Activated T-cell treated with anti-CD3 and anti-CD28 coated beads for 1 hour (primary cell): ENCODE measurements at regions not wholly inside any gene's neighbourhood (a gene's known extent, or its start where the extent isn't known, plus 50 kb on each side); places are given as distances from the start of the nearest gene placed in this dataset.

ENCODE experiments used
- DNase-seq: peaks from one replicate; pipeline ENCODE4 v3.0.0-alpha.2; 2020; ENCODE audit warnings: low read depth

DNA sequence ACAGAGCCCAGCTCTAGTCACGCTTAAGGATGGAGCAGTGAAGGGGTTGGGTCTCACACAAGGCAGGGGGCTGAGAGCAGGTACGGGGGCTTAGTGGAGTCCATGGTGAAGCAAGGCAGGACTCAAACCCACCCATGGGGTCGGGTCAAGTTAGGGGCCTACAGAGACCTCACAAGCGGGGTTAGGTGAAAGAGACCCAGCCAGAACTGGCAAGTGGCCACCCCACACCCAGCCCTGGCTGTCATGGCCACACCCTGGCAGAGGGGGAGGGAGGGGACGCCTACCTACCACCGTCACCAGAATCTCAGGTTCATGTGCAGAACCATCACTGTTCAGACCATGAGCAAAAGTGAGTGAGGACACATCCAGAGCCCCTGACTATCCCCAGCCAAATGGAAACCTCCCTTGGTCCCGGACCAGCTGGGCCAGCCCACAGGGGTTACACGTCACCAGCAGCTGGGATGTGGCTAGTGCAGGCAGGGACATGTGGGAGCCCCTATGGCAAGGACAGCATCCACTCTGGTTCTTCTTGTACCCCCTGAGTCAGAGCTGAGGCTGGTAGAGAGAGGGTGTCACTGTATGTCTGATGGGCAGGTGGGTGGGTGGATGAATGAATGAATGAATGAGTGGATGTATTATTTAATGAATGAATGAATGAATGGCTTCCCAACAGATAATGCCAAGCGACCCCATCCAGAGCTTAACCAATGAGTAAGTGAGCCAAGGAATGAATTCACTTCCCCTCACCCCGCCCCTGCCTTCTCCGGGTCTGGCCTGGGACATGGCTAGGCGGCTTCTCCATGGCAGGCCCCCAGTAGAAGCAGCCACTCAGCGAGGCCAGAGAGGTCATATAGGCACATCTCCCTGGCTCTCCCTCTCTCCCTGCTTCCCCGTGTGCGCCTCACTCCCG lies 681.6 kb downstream of the TBC1D22A start:
- DNase-seq: no peak

GRCh38 chr22:47442821-47443220 lies 680.4 kb downstream of the TBC1D22A start:
- DNase-seq: no peak

DNA sequence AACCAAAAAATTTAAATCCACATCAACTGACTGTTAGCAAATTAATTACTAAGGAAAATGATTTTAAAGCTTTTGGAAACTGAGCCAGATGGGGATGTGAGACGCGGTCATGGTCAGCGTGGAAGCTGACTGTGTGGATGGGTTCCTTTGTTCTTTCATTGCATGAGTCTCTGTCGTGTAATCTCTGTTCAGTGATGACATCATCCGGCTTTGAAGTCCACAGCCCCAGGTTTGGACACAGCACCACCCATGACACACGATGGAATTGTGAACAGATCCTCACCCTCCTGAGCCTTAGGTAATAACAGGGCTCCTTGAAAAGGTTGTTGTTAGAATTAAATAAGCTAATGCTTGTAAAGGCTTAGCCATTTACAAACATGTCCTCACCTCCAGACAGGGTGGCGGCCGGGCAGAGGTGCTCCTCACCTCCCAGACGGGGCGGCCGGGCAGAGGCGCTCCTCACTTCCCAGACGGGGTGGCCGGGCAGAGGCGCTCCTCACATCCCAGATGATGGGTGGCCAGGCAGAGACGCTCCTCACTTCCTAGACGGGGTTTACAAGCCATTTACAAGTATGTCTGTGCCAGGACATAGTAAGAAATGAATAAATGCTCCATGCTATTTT lies 677.3 kb downstream of the TBC1D22A start:
- no peak for DNase-seq

- no peak for DNase-seq
Measured at GRCh38 chr22:47437636-47438035, 675.2 kb downstream of the TBC1D22A start.

DNA sequence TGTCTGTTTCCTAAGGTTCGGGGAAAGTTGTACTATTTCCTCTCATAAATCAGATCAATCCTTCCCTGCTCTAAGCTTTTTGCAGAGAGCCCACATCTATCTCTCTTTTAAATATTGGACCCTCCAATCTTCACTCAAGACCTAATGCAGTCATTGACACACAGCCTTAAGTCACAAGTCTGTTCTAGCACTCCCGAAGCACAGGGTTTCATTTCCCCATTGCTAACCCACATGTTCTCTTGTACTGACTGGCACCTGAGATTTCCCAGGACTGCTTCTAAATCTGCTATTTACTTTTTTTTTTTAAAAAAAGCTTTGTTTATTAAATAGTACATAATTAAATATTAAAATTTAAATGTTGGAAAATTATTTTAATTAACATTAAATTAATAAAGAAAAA lies 674.7 kb downstream of the TBC1D22A start:
- no peak for DNase-seq

DNA sequence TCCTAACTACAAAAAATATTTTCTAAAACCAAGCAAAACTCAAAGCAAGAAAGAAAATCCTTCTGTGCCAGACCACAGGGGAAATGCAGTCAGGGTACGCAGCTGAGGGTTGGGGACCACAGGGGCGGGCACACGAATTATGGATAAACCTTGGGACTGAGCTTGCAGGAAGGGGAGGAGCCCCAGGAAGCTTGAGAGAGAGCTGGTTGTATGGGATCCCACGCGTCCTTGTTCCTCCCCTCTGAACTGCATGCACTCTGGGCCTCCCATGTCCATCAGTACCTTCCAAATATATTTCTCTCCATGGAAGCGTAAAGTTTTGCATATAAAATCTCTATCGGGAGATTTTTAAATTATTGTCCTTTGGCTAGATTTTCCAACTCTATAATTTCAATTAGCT lies 673.4 kb downstream of the TBC1D22A start:
- no peak for DNase-seq

DNA sequence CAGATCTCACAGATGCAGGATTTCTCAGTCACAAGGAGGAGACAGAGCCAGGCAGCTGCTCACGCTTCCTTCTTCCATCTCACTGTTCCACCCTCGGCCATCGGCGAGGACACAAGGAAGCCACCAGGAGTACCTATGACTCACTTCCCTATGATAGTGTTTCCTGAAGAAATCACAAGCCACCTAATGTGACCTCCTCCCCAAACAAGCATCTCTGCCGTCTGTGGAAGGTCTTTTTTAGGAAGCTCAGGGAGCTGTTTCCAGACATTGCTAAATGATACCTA lies 672.7 kb downstream of the TBC1D22A start:
- DNase-seq: no peak

DNA sequence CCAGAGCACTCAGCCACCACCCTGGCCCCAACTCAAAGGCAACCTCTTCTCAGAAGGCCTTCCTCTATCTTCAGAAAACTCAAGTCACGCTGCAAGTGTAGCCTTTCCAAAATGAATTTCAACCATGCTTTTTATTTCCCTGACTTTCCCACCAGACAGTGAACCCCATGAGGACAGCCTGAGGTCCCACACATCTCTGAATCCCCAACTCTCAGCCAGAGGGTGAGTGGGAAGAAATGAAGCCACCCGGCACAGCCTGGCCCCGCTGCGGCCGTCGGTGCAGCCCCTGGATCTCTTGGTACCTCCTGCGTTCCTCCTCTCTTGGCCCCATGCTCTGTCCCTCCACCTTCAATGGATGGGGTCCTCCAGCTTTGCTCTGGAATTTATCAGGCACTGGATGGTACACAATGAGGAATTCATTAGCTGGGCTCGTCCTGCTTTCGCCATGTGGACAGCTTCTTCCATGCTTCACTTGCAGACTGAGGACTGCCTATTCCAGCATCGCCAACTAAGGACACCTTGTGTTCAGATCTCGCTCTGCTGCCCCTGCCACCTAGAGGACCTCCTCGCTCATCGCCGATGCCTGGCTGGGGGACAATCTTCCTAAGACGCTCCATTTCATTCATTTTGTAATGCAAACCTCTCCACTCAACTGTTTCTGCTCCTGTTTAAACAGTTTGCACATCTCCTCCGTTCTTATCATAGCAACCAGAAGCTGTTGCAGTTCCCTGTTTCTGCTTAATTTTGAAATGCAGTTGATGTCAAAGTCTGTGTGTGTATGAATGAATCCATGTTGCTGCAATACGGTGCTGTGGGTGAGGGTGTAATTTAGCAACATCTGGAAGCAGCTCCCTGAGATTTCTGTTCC lies 672.1 kb downstream of the TBC1D22A start:
- no peak for DNase-seq

GRCh38 chr22:47433627-47434026 lies 671.2 kb downstream of the TBC1D22A start:
- DNase-seq: no peak

DNA sequence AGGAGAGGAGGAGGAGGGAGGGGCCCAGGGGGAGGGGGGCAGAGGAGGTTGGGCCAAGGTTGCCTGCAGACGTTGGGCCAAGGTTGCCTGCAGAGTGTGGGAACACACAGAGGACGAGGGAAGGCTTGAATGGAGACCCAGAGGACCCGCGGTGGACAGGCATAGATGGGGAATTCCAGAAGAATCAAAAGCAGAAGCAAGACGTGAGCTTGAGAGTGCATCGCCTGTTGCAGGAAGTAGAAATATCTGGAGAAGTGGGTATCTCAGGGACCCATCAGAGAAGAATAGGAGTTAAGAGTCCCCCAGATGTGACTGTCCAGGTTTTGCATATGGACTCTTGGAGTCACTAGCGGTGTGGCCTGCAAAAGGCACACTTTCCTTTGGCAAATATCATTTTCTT lies 670.2 kb downstream of the TBC1D22A start:
- no peak for DNase-seq

- DNase-seq: no peak
Measured at GRCh38 chr22:47423861-47424820, 661.7 kb downstream of the TBC1D22A start.

GRCh38 chr22:47423266-47423665 lies 660.8 kb downstream of the TBC1D22A start:
- DNase-seq: no peak

- no peak for DNase-seq
Measured at GRCh38 chr22:47422736-47423135, 660.3 kb downstream of the TBC1D22A start.

DNA sequence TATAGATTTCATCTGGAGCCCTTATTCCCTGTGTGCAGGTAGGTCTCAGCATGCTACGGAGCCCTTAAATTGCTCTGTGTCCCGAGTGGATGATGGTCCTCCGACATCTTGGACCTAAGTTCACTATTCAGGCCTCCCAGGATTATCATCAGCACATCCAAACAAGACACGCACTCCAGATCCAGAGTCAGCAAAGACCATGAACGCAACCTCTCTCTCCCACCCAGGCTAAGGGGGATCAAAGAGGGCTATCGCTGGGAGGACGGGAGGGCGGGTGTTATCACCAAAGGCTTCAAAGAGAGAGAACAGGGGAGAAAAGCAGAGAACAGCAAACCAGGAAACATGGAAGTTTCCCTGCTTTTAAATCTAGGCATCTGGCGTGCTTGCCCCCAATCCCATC lies 659.4 kb downstream of the TBC1D22A start:
- DNase-seq: no peak

GRCh38 chr22:47420211-47420610 lies 657.8 kb downstream of the TBC1D22A start:
- DNase-seq: no peak

GRCh38 chr22:47419239-47419638 lies 656.8 kb downstream of the TBC1D22A start:
- DNase-seq: no peak

DNA sequence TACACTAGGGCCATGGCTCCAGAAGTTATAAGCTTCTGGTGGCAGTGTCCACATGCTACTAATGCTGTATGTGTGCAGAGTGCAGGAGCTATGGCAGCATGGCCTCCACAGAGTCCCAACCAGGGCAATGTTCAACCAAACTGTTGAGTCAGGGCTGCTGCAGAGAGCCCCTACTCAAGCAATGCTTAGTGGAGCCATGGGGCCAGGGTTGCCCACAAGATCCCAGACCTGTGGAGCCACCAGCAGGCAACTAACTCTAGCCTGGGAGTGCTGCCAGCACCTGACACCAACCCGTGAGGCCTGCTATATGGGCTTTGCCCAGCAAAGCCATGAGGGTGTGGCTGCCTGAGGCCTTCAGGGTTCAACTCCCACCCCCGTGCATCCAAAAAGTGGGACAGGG lies 655.2 kb downstream of the TBC1D22A start:
- no peak for DNase-seq

DNA sequence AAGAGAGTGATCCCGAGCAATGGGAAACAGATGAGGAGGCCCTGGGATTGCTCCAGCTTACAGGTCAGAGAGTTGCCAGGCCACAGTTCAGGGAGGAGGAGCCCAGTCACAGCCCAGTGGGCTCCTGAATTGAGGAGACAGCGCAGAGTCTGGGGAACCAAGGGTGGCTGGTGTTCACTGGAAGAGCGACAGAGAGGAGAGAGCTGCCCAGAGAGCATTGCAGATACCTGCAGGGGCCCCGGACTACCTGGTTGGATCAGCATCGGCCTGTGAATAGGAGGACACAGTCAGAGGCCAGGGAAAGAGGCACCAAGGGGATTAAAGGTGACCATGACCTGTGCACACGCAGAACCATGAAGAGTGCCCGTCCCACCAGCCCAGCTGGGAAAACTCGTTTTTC lies 648.6 kb downstream of the TBC1D22A start:
- DNase-seq: no peak

GRCh38 chr22:47409539-47410275 lies 647.3 kb downstream of the TBC1D22A start:
- DNase-seq: no peak

DNA sequence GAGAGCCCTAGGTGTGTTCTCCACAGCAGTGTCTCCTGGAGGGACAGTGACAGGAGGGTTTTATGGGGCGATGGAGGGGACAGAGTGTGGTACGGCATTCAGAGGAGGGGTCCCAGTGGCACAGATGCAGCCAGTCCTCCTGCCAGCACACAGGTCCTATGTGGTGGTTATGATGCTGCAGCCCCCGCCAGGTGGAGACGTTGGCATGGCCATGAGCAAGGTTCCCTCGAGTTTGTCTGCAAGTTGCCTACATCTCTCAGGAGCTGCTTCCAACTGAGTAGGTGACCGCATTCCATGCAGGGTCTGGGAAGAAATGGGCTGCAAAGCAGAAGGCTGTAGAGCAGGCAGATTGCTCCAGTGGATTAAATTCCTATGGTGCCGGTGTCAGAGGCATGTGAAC lies 646.0 kb downstream of the TBC1D22A start:
- no peak for DNase-seq

DNA sequence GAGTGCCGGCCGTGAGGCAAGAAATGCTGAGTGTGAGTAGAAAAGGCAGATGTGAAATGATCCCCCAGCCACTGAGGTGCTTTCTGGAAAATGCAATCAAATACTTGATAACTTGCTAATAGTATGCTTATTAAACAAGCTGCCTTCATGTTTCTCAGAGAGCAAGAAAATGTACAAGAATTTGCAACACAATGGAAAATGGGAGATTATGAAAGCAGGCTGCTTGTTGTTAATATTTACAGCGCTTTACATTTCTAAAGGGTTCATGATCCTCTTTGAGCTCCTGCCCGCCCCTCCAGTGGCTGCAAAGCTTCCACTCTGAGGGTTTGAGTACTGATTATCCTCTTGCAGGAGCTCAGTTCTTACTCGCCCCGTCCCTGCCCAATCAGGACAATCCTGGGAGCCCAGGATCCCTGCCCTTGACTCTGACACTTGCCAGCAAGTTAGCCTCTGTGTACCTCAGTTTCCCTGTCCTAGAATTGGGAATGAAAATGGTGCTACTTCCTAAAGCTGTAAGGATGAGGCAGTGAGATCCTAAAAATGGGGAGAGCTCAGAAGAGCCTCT lies 645.1 kb downstream of the TBC1D22A start:
- DNase-seq: no peak
